ENCODE measurements at regions not wholly inside any gene's neighbourhood (a gene's known extent, or its start where the extent isn't known, plus 50 kb on each side); places are given as distances from the start of the nearest gene placed in this dataset.
A peak's percentile ranks its signal among the peaks of the same experiment; 100 is the strongest.

- peak; percentile 95 for DNase-seq (ENCODE audit: low spot score)
- Histone ChIP-seq H3K4me1 (ENCODE audit: insufficient read depth, poor library complexity, severe bottlenecking) (peaks cover 63% of the 10 kb centered on the region), H3K27me3 (ENCODE audit: insufficient read depth, poor library complexity, severe bottlenecking) (no peaks in the 10 kb centered on the region), H3K4me3 (ENCODE audit: severe bottlenecking) (no peak overlapping the region), H3K36me3 (ENCODE audit: low read depth) (peaks cover 23% of the 10 kb centered on the region), H3K9me3 (ENCODE audit: severe bottlenecking) (no peaks in the 10 kb centered on the region), H3K27ac (ENCODE audit: poor library complexity, severe bottlenecking) (peak overlapping the region; percentile 97)
- TF ChIP-seq, protein P1, sequence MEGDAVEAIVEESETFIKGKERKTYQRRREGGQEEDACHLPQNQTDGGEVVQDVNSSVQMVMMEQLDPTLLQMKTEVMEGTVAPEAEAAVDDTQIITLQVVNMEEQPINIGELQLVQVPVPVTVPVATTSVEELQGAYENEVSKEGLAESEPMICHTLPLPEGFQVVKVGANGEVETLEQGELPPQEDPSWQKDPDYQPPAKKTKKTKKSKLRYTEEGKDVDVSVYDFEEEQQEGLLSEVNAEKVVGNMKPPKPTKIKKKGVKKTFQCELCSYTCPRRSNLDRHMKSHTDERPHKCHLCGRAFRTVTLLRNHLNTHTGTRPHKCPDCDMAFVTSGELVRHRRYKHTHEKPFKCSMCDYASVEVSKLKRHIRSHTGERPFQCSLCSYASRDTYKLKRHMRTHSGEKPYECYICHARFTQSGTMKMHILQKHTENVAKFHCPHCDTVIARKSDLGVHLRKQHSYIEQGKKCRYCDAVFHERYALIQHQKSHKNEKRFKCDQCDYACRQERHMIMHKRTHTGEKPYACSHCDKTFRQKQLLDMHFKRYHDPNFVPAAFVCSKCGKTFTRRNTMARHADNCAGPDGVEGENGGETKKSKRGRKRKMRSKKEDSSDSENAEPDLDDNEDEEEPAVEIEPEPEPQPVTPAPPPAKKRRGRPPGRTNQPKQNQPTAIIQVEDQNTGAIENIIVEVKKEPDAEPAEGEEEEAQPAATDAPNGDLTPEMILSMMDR (IDR thresholded peaks at IDR 0.05; ENCODE audit: poor library complexity, severe bottlenecking), result peak; percentile 7
- peak; percentile 86 for ATAC-seq (ENCODE audit: low read depth)
Observed at GRCh38 chr17:77476931-77477805, 336.4 kb downstream of the SEC14L1 start.

- H3K9me3 ChIP-seq (ENCODE audit: severe bottlenecking), result no peaks in the 10 kb centered on the region
- ATAC-seq (ENCODE audit: low read depth), result no peak
- no peak overlapping the region for H3K4me3 ChIP-seq (ENCODE audit: severe bottlenecking)
- H3K27me3 ChIP-seq (ENCODE audit: insufficient read depth, poor library complexity, severe bottlenecking), result no peaks in the 10 kb centered on the region
- TF ChIP-seq, protein P1 (IDR thresholded peaks at IDR 0.05; ENCODE audit: poor library complexity, severe bottlenecking), result no peak
- H3K27ac ChIP-seq (ENCODE audit: poor library complexity, severe bottlenecking), result peak overlapping the region; percentile 97
- DNase-seq (ENCODE audit: low spot score), result no peak
- peaks cover 26% of the 10 kb centered on the region for H3K36me3 ChIP-seq (ENCODE audit: low read depth)
- peaks cover 51% of the 10 kb centered on the region for H3K4me1 ChIP-seq (ENCODE audit: insufficient read depth, poor library complexity, severe bottlenecking)
Observed at GRCh38 chr17:77478281-77478680, 337.5 kb downstream of the SEC14L1 start.

DNA sequence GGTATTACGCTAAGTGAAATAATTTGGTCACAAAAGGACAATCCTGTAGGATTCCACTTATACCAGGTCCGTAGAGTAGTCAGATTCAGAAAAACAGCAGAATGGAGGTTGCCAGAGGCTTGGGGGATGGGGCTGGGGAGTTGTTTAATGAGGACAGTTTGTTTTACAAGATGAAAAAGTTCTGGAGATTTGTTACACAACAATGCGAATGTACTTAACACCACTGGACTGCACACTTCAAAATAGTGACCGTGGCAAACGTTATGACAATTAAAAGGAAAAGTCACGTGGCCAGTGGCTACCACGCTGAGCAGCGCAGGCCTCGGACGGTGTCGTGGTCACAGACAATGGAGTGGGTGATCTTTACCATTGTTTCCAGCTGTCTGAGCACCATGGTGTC is 338.1 kb downstream of the SEC14L1 start:
- DNase-seq (ENCODE audit: low spot score), result no peak
- ATAC-seq (ENCODE audit: low read depth), result no peak
- peaks cover 45% of the 10 kb centered on the region for H3K4me1 ChIP-seq (ENCODE audit: insufficient read depth, poor library complexity, severe bottlenecking)
- H3K36me3 ChIP-seq (ENCODE audit: low read depth), result peaks cover 28% of the 10 kb centered on the region
- TF ChIP-seq, protein P1 (IDR thresholded peaks at IDR 0.05; ENCODE audit: poor library complexity, severe bottlenecking), result no peak
- peak overlapping the region; percentile 97 for H3K27ac ChIP-seq (ENCODE audit: poor library complexity, severe bottlenecking)
- H3K27me3 ChIP-seq (ENCODE audit: insufficient read depth, poor library complexity, severe bottlenecking), result no peaks in the 10 kb centered on the region
- H3K4me3 ChIP-seq (ENCODE audit: severe bottlenecking), result no peak overlapping the region
- H3K9me3 ChIP-seq (ENCODE audit: severe bottlenecking), result no peaks in the 10 kb centered on the region

GRCh38 chr17:77479372-77480198 is 338.8 kb downstream of the SEC14L1 start:
- Histone ChIP-seq H3K27ac (ENCODE audit: poor library complexity, severe bottlenecking) (no peak overlapping the region), H3K9me3 (ENCODE audit: severe bottlenecking) (no peaks in the 10 kb centered on the region), H3K36me3 (ENCODE audit: low read depth) (peaks cover 32% of the 10 kb centered on the region), H3K27me3 (ENCODE audit: insufficient read depth, poor library complexity, severe bottlenecking) (no peaks in the 10 kb centered on the region), H3K4me3 (ENCODE audit: severe bottlenecking) (no peak overlapping the region), H3K4me1 (ENCODE audit: insufficient read depth, poor library complexity, severe bottlenecking) (peaks cover 38% of the 10 kb centered on the region)
- TF ChIP-seq, protein P1 (IDR thresholded peaks at IDR 0.05; ENCODE audit: poor library complexity, severe bottlenecking), result no peak
- no peak for ATAC-seq (ENCODE audit: low read depth)
- no peak for DNase-seq (ENCODE audit: low spot score)

Data from RWPE2 (cell line).